Liver (tissue), 7 donors: ENCODE measurements at regions not wholly inside any gene's neighbourhood (a gene's known extent, or its start where the extent isn't known, plus 50 kb on each side); places are given as distances from the start of the nearest gene placed in this dataset.

Experiments
- DNase-seq: peaks from one replicate; pipeline ENCODE4 v3.0.0-alpha.2; 2017; ENCODE audit warnings: low spot score
- H3K27ac ChIP-seq, 2 donors: one replicate each; pipeline ENCODE4 v1.7.0; 2013; ENCODE audit warnings: inconsistent platforms in 2 of 2, low read length in 2 of 2, control low read depth in 1 of 2, low read depth in 1 of 2, mild to moderate bottlenecking in 1 of 2
- H3K27me3 ChIP-seq, 4 donors: one replicate each; pipeline versions ENCODE4 v1.6.1 to v1.7.0; 2013; ENCODE audit warnings: low read length in 3 of 4, inconsistent platforms in 1 of 4, mild to moderate bottlenecking in 1 of 4, moderate library complexity in 1 of 4; ENCODE audit not compliant: control insufficient read depth in 4 of 4, insufficient read depth in 4 of 4
- H3K36me3 ChIP-seq, 4 donors: one replicate each; pipeline versions ENCODE4 v1.6.1 to v1.7.0; 2013; ENCODE audit warnings: low read length in 3 of 4, mild to moderate bottlenecking in 3 of 4, low read depth in 1 of 4, moderate library complexity in 1 of 4; ENCODE audit not compliant: control insufficient read depth in 4 of 4, insufficient read depth in 3 of 4
- H3K4me1 ChIP-seq, 4 donors: one replicate each; pipeline versions ENCODE4 v1.6.1 to v1.7.0; 2013; ENCODE audit warnings: low read length in 3 of 4, mild to moderate bottlenecking in 3 of 4, moderate library complexity in 1 of 4; ENCODE audit not compliant: control insufficient read depth in 4 of 4, insufficient read depth in 4 of 4
- H3K4me3 ChIP-seq, 3 donors: one replicate each; pipeline versions ENCODE4 v1.6.1 to v1.7.0; 2013; ENCODE audit warnings: low read length in 3 of 3, control low read depth in 1 of 3, low read depth in 1 of 3, mild to moderate bottlenecking in 1 of 3
- H3K9ac ChIP-seq, 2 donors: one replicate each; pipeline ENCODE4 v1.7.0; 2013; ENCODE audit warnings: low read length in 2 of 2, mild to moderate bottlenecking in 2 of 2, moderate library complexity in 2 of 2, control low read depth in 1 of 2, low read depth in 1 of 2
- H3K9me3 ChIP-seq, 4 donors: one replicate each; pipeline versions ENCODE4 v1.6.1 to v1.7.0; 2013; ENCODE audit warnings: low read length in 3 of 4; ENCODE audit not compliant: control insufficient read depth in 4 of 4
- FOXA1 ChIP-seq: IDR thresholded peaks from 2 replicates; pipeline ENCODE4 v1.6.1; 2016; ENCODE audit warnings: antibody characterized with exemption
- GABPA ChIP-seq, 2 donors: IDR thresholded peaks in 1 of 2; conservative IDR thresholded peaks in 1 of 2; 2 replicates each; pipeline ENCODE4 v1.6.1; 2016; ENCODE audit warnings: antibody characterized with exemption in 2 of 2, mild to moderate bottlenecking in 1 of 2, moderate library complexity in 1 of 2
- HNF4G ChIP-seq: IDR thresholded peaks from 2 replicates; pipeline ENCODE4 v1.6.1; 2016; ENCODE audit warnings: antibody characterized with exemption
- JUND ChIP-seq, 2 donors: IDR thresholded peaks; 2 replicates each; pipeline ENCODE4 v1.6.1; 2016; ENCODE audit warnings: antibody characterized with exemption in 2 of 2
- NR2F2 ChIP-seq: IDR thresholded peaks from 2 replicates; pipeline ENCODE4 v1.6.1; 2016; ENCODE audit warnings: antibody characterized with exemption
- RAD21 ChIP-seq, 2 donors: IDR thresholded peaks; 2 replicates each; pipeline ENCODE4 v1.6.1; 2016; ENCODE audit warnings: antibody characterized with exemption in 2 of 2, mild to moderate bottlenecking in 2 of 2
- RXRA ChIP-seq, 2 donors: IDR thresholded peaks; 2 replicates each; pipeline ENCODE4 v1.6.1; 2017 to 2018; ENCODE audit warnings: antibody characterized with exemption in 2 of 2, mild to moderate bottlenecking in 1 of 2
- TAF1 ChIP-seq: conservative IDR thresholded peaks from 2 replicates; pipeline ENCODE4 v1.6.1; 2016; ENCODE audit warnings: antibody characterized with exemption, mild to moderate bottlenecking
- YY1 ChIP-seq: IDR thresholded peaks from 2 replicates; pipeline ENCODE4 v1.6.1; 2016; ENCODE audit warnings: antibody characterized with exemption, mild to moderate bottlenecking
- WGBS: extraction: QIAGEN DNeasy Blood & Tissue Kit; methylation state at CpG from one replicate; pipeline ENCODE4 v1.1.7; 2013; 5-methylcytosine and 5-hydroxymethylcytosine counted together
- TF ChIP-seq, protein P1 (sequence below): IDR thresholded peaks from 2 replicates; pipeline ENCODE4 v1.6.1; 2016; ENCODE audit warnings: antibody characterized with exemption
- TF ChIP-seq, protein P2 (sequence below): IDR thresholded peaks from 2 replicates; pipeline ENCODE4 v1.6.1; 2016; ENCODE audit warnings: antibody characterized with exemption, mild to moderate bottlenecking
- TF ChIP-seq, protein P3 (sequence below): IDR thresholded peaks from 2 replicates; pipeline ENCODE4 v1.6.1; 2016; ENCODE audit warnings: antibody characterized with exemption
- donor health status: healthy.
- donor health status: healthy.
- donor health status: healthy.
- donor health status: healthy.

- DNase-seq, result no peak
- WGBS, result 77% methylated on average over 24 of the region's 24 CpGs
Measured at GRCh38 chr18:78901923-78902794, 77.5 kb upstream of the SALL3 start.

DNA sequence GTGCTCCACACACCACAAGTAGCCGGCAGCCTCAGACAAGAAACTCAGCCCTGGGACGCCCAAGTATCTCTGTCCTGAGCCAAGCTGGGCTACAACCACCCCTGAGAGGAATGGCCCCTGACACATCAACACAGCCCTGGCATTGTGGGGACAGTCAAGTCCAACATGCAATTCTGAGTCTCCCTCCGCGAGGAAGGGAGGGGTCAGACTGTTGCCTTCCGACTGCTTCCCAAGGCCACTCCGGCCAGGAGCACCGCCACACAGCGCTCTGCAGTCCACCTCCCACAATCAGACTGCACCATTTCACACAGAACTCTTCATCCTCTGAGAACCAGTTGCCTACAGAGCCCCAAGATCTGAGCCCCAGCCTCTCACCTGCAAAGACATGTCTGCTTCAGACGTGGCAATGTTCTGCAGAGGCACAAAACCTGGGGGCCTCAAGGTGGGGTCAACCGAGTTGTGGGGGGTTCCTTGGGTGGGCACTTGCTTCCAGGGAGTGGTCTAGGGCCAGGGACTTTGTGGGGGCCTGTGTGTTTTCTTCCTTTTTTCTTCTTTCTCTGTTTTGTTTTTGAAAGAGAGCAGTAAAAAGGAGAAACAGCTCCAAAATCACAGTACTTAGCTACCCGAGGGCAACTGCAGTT lies 76.7 kb upstream of the SALL3 start:
- no peaks in the 10 kb centered on the region for H3K36me3 ChIP-seq
- no peak for DNase-seq
- no peak overlapping the region for H3K4me3 ChIP-seq
- H3K9me3 ChIP-seq, result peaks cover 2 to 16% (median 9%) of the 10 kb centered on the region in 4 donors
- TF ChIP-seq GABPA (IDR thresholded peaks at IDR 0.05 in 1 of 2, conservative IDR thresholded peaks at IDR 0.05 in 1 of 2) (no peak), YY1 (no peak), JUND (IDR thresholded peaks at IDR 0.05) (no peak), RAD21 (IDR thresholded peaks at IDR 0.05) (no peak), FOXA1 (no peak), HNF4G (no peak), RXRA (IDR thresholded peaks at IDR 0.05) (no peak), NR2F2 (no peak)
- TF ChIP-seq, protein P1, sequence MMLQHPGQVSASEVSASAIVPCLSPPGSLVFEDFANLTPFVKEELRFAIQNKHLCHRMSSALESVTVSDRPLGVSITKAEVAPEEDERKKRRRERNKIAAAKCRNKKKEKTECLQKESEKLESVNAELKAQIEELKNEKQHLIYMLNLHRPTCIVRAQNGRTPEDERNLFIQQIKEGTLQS, result no peak
- H3K4me1 ChIP-seq, result no peaks in the 10 kb centered on the region
- H3K27ac ChIP-seq, result no peak overlapping the region
- H3K9ac ChIP-seq, result no peak overlapping the region
- WGBS, result 70% methylated on average over 11 of the region's 11 CpGs
- H3K27me3 ChIP-seq, result peaks cover 0 to 3% (median 0%) of the 10 kb centered on the region in 4 donors

More at GRCh38 chr18:78901923-78902794, 77.5 kb upstream of the SALL3 start:
- TF ChIP-seq HNF4G, result no peak
- TF ChIP-seq, protein P2, sequence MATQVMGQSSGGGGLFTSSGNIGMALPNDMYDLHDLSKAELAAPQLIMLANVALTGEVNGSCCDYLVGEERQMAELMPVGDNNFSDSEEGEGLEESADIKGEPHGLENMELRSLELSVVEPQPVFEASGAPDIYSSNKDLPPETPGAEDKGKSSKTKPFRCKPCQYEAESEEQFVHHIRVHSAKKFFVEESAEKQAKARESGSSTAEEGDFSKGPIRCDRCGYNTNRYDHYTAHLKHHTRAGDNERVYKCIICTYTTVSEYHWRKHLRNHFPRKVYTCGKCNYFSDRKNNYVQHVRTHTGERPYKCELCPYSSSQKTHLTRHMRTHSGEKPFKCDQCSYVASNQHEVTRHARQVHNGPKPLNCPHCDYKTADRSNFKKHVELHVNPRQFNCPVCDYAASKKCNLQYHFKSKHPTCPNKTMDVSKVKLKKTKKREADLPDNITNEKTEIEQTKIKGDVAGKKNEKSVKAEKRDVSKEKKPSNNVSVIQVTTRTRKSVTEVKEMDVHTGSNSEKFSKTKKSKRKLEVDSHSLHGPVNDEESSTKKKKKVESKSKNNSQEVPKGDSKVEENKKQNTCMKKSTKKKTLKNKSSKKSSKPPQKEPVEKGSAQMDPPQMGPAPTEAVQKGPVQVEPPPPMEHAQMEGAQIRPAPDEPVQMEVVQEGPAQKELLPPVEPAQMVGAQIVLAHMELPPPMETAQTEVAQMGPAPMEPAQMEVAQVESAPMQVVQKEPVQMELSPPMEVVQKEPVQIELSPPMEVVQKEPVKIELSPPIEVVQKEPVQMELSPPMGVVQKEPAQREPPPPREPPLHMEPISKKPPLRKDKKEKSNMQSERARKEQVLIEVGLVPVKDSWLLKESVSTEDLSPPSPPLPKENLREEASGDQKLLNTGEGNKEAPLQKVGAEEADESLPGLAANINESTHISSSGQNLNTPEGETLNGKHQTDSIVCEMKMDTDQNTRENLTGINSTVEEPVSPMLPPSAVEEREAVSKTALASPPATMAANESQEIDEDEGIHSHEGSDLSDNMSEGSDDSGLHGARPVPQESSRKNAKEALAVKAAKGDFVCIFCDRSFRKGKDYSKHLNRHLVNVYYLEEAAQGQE, result no peak
- no peak for TF ChIP-seq NR2F2
- TF ChIP-seq TAF1, result no peak
- TF ChIP-seq, protein P3, sequence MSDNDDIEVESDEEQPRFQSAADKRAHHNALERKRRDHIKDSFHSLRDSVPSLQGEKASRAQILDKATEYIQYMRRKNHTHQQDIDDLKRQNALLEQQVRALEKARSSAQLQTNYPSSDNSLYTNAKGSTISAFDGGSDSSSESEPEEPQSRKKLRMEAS, result no peak
- no peak for TF ChIP-seq FOXA1
- H3K36me3 ChIP-seq, result no peaks in the 10 kb centered on the region
- H3K4me3 ChIP-seq, result no peak overlapping the region
- peaks cover 2 to 16% (median 9%) of the 10 kb centered on the region in 4 donors for H3K9me3 ChIP-seq
- no peaks in the 10 kb centered on the region for H3K4me1 ChIP-seq
- H3K27ac ChIP-seq, result no peak overlapping the region
- H3K27me3 ChIP-seq, result peaks cover 0 to 3% (median 0%) of the 10 kb centered on the region in 4 donors
- H3K9ac ChIP-seq, result no peak overlapping the region
